ENCODE measurements at regions not wholly inside any gene's neighbourhood (a gene's known extent, or its start where the extent isn't known, plus 50 kb on each side); places are given as distances from the start of the nearest gene placed in this dataset.
"Not testable (repeated sequence)": the region's sequence is repeated elsewhere in the genome, so short reads cannot be mapped to it uniquely, and the experiment has no call there.

DNA sequence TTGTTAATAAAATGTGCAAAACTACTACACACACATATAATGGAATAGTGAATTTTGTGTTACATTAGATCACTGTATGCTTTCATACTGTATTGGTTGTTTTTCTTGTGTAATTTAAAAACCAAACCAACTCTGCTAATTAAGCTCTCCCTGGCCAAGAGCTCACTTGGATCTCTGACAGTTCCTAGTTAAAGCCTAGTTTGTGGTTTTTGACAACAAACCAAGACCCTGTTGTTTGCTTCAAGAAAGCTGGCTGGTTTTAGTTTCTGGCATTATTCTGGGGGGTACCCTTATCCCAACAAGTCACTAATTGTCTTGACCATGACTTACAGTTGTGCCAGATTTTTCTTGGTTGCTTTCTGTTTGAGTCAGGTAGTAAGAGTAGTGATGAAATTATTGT is 121.4 kb upstream of the CXorf66 start:
- H3K9me3 ChIP-seq (replicated peaks in 1 of 2; ENCODE audit: control insufficient read depth in 1 of 2, insufficient read depth in 1 of 2, low read length in 2 of 2), result peaks cover 0 to 9% of the 10 kb centered on the region in 2 donors
- Mint-ChIP-seq H3K27me3 (ENCODE audit: low read depth in 3 of 3) (peaks cover 34 to 48% (median 40%) of the 10 kb centered on the region in 3 donors), H3K9me3 (peaks cover 0 to 8% (median 3%) of the 10 kb centered on the region in 7 donors), H3K27ac (no peak overlapping the region), H3K4me3 (no peak overlapping the region), H3K36me3 (no peaks in the 10 kb centered on the region), H3K4me1 (peaks cover 10% of the 10 kb centered on the region)
- H3K4me1 ChIP-seq (ENCODE audit: control insufficient read depth in 1 of 2, insufficient read depth in 2 of 2, low read length in 2 of 2), result peaks cover 4 to 5% of the 10 kb centered on the region in 2 donors
- H3K27ac ChIP-seq (ENCODE audit: low read depth in 1 of 2, low read length in 2 of 2), result no peak overlapping the region
- H3K4me3 ChIP-seq (replicated peaks in 1 of 3; ENCODE audit: low read depth in 2 of 3, low read length in 3 of 3), result no peak overlapping the region
- H3K79me2 ChIP-seq (ENCODE audit: insufficient read depth, low read length), result no peaks in the 10 kb centered on the region
- no peak overlapping the region for H3K9ac ChIP-seq (ENCODE audit: insufficient read depth, low read length, poor library complexity, severe bottlenecking)
- no peaks in the 10 kb centered on the region for H3K36me3 ChIP-seq (replicated peaks in 1 of 2; ENCODE audit: control insufficient read depth in 1 of 2, insufficient read depth in 2 of 2, low read length in 2 of 2)
- peaks cover 35 to 46% of the 10 kb centered on the region in 2 donors for H3K27me3 ChIP-seq (ENCODE audit: control insufficient read depth in 2 of 2, insufficient read depth in 2 of 2, low read length in 2 of 2)
- no peak overlapping the region for H3K4me2 ChIP-seq (replicated peaks; ENCODE audit: extremely low read depth, low read length, poor library complexity, severe bottlenecking)
- intact Hi-C loops (cut with micrococcal nuclease), result no loop called here
- no peaks in the 10 kb centered on the region for H4K20me1 ChIP-seq (ENCODE audit: insufficient read depth, low read length)
- TF ChIP-seq, protein P1, sequence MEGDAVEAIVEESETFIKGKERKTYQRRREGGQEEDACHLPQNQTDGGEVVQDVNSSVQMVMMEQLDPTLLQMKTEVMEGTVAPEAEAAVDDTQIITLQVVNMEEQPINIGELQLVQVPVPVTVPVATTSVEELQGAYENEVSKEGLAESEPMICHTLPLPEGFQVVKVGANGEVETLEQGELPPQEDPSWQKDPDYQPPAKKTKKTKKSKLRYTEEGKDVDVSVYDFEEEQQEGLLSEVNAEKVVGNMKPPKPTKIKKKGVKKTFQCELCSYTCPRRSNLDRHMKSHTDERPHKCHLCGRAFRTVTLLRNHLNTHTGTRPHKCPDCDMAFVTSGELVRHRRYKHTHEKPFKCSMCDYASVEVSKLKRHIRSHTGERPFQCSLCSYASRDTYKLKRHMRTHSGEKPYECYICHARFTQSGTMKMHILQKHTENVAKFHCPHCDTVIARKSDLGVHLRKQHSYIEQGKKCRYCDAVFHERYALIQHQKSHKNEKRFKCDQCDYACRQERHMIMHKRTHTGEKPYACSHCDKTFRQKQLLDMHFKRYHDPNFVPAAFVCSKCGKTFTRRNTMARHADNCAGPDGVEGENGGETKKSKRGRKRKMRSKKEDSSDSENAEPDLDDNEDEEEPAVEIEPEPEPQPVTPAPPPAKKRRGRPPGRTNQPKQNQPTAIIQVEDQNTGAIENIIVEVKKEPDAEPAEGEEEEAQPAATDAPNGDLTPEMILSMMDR (IDR thresholded peaks at IDR 0.05), result no peak
- no peak overlapping the region for H2AFZ ChIP-seq (ENCODE audit: insufficient read depth, low read depth, low read length, poor library complexity, severe bottlenecking)
- DNase-seq, result no peak

DNA sequence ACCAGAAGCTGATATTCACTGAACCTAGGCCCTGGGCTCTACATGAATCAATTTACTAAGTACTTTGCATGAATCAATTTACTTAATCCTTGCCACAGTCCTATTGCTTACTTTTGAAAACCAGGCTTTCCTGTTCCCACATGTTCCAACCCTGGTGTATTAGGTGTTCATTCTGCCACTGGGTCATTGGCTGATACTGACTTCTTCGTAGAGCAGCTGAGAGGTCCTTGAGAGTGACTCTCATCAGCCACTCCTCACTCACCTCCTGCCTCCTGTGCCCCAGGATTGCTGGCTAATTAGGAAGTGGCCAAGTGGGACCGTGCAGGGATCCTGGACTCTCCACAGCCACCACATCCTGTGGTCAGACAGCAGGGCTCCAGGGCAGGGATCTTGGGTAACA is 109.5 kb upstream of the CXorf66 start:
- H3K27ac ChIP-seq (ENCODE audit: low read depth in 1 of 2, low read length in 2 of 2); DNase-seq; H3K4me1 ChIP-seq (ENCODE audit: control insufficient read depth in 1 of 2, insufficient read depth in 2 of 2, low read length in 2 of 2); H3K79me2 ChIP-seq (ENCODE audit: insufficient read depth, low read length); H3K36me3 ChIP-seq (replicated peaks in 1 of 2; ENCODE audit: control insufficient read depth in 1 of 2, insufficient read depth in 2 of 2, low read length in 2 of 2); H3K27ac Mint-ChIP-seq; H3K9me3 ChIP-seq (replicated peaks in 1 of 2; ENCODE audit: control insufficient read depth in 1 of 2, insufficient read depth in 1 of 2, low read length in 2 of 2); H3K4me2 ChIP-seq (replicated peaks; ENCODE audit: extremely low read depth, low read length, poor library complexity, severe bottlenecking); H3K36me3 Mint-ChIP-seq; H3K9ac ChIP-seq (ENCODE audit: insufficient read depth, low read length, poor library complexity, severe bottlenecking); H3K4me1 Mint-ChIP-seq; intact Hi-C loops (cut with micrococcal nuclease); H3K4me3 Mint-ChIP-seq; H3K27me3 ChIP-seq (ENCODE audit: control insufficient read depth in 2 of 2, insufficient read depth in 2 of 2, low read length in 2 of 2); H3K27me3 Mint-ChIP-seq (ENCODE audit: low read depth in 3 of 3); H4K20me1 ChIP-seq (ENCODE audit: insufficient read depth, low read length); H3K4me3 ChIP-seq (replicated peaks in 1 of 3; ENCODE audit: low read depth in 2 of 3, low read length in 3 of 3); H2AFZ ChIP-seq (ENCODE audit: insufficient read depth, low read depth, low read length, poor library complexity, severe bottlenecking): not testable (repeated sequence)
- WGBS (ENCODE audit: insufficient coverage), result no CpG with 5 or more reads among the region's 2 CpGs
- peaks cover 0 to 12% (median 2%) of the 10 kb centered on the region in 7 donors for H3K9me3 Mint-ChIP-seq

Data from CD14-positive monocyte (primary cell).